Chondrocyte (in vitro differentiated cells): ENCODE measurements at regions not wholly inside any gene's neighbourhood (a gene's known extent, or its start where the extent isn't known, plus 50 kb on each side); places are given as distances from the start of the nearest gene placed in this dataset.

Experiments used
- DNase-seq: peaks from one replicate; pipeline ENCODE4 v3.0.0; 2021; ENCODE audit warnings: mixed read lengths, low spot score
- H3K27ac Mint-ChIP-seq: one replicate; pipeline ENCODE4 v1.8.0; 2021; ENCODE audit warnings: mild to moderate bottlenecking, moderate library complexity, mixed read lengths; ENCODE audit not compliant: unreplicated experiment
- H3K27me3 Mint-ChIP-seq: 2 replicates; pipeline ENCODE4 v1.8.0; 2021; ENCODE audit warnings: low read depth, mixed read lengths
- H3K36me3 Mint-ChIP-seq: 2 replicates; pipeline ENCODE4 v1.8.0; 2021; ENCODE audit warnings: low read depth, mixed read lengths
- H3K4me1 Mint-ChIP-seq: 2 replicates; pipeline ENCODE4 v1.8.0; 2021; ENCODE audit warnings: low read depth, mild to moderate bottlenecking, mixed read lengths
- H3K4me3 Mint-ChIP-seq: one replicate; pipeline ENCODE4 v1.8.0; 2021; ENCODE audit warnings: mild to moderate bottlenecking, moderate library complexity, mixed read lengths; ENCODE audit not compliant: unreplicated experiment
- H3K9me3 Mint-ChIP-seq: 2 replicates; pipeline ENCODE4 v1.8.0; 2021; ENCODE audit warnings: low read depth, mixed read lengths
- TF ChIP-seq, protein P1 (sequence below): fragments of 200-600 bp; sonication (generic); IDR thresholded peaks from 2 replicates; pipeline ENCODE4 v1.5.0; 2021; ENCODE audit warnings: antibody characterized with exemption, mild to moderate bottlenecking, moderate library complexity

DNA sequence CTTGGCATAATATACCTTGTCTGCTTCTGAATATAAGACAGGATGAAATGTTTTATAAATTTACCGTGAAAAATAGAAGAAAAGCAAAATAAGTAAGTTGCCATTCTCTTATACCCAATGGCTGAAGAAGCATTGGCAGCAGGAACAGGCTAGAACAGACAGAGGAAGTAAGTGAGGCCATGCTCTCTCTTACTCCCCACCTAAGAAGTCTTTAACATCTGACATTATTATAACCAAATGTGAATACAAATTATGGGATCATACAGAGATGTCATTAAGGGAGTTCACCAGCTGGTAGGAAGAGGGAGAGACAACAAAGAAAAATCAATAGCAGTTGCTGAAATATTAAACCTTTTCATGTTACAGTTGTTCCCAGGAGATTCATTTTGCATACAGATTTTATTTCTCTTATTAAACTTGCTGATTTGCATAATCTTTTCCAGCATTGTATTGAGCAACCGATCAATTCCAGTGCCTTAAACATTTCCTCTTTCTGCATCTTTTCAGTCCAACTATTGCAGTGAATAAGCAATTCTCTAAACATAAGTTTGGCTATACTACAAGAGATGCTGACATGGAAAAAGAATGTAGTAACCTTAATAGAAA, 270.6 kb downstream of the SLC6A15 start:
- H3K4me3 Mint-ChIP-seq: no peak overlapping the region
- no peak for DNase-seq
- H3K27me3 Mint-ChIP-seq: no peaks in the 10 kb centered on the region
- no peak overlapping the region for H3K27ac Mint-ChIP-seq
- H3K36me3 Mint-ChIP-seq: no peaks in the 10 kb centered on the region
- TF ChIP-seq, protein P1, sequence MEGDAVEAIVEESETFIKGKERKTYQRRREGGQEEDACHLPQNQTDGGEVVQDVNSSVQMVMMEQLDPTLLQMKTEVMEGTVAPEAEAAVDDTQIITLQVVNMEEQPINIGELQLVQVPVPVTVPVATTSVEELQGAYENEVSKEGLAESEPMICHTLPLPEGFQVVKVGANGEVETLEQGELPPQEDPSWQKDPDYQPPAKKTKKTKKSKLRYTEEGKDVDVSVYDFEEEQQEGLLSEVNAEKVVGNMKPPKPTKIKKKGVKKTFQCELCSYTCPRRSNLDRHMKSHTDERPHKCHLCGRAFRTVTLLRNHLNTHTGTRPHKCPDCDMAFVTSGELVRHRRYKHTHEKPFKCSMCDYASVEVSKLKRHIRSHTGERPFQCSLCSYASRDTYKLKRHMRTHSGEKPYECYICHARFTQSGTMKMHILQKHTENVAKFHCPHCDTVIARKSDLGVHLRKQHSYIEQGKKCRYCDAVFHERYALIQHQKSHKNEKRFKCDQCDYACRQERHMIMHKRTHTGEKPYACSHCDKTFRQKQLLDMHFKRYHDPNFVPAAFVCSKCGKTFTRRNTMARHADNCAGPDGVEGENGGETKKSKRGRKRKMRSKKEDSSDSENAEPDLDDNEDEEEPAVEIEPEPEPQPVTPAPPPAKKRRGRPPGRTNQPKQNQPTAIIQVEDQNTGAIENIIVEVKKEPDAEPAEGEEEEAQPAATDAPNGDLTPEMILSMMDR: no peak
- peaks cover 15% of the 10 kb centered on the region for H3K4me1 Mint-ChIP-seq
- no peaks in the 10 kb centered on the region for H3K9me3 Mint-ChIP-seq

DNA sequence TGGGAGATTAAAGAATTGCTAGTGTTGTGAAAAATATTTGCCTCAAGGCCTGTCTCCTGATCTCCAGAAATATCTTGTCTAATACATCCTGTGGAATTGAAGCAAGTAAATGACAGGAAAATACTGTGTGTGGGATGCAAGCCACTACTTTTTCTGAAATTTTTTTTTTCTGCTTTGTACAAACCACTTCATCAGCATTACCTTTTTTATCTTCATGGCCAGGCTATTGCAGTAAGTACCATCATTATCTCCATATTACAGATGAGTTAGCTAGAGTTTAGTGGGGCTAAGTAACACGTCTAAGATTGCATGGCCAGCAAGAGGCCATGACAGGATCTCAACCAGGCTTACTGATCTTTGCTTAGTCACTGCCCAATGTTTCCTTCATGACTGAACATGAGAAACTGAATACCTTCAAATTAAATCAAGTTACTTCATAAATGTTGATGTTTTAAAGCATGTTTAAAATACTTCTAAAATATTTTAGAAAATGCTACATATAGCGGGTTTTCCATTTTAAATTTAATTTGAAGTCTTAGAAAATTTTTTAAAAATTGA, 273.7 kb downstream of the SLC6A15 start:
- TF ChIP-seq, protein P1: no peak
- Mint-ChIP-seq H3K4me3 (no peak overlapping the region), H3K36me3 (no peaks in the 10 kb centered on the region), H3K27ac (no peak overlapping the region), H3K9me3 (no peaks in the 10 kb centered on the region), H3K27me3 (no peaks in the 10 kb centered on the region), H3K4me1 (peaks cover 22% of the 10 kb centered on the region)
- no peak for DNase-seq

DNA sequence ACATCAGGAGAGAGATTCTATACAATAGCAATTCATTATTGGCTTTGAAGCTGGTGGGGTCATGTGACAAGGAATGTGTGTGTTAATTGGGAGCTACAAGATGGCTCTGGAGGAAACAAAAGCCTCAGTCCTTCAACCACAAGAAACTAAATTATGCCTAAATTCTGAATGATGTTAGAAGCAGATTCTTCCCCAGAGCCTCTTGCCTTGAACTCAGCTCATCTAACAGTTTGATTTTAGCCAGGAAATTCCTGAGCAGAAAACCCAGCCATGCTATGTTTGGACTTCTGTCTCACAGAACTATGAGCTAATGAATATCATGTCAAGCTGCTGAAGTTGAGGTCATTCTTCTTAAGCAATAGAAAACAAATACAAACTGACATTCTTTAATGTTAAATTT, 274.7 kb downstream of the SLC6A15 start:
- Mint-ChIP-seq H3K27me3 (no peaks in the 10 kb centered on the region), H3K36me3 (no peaks in the 10 kb centered on the region), H3K4me3 (no peak overlapping the region), H3K4me1 (peaks cover 22% of the 10 kb centered on the region), H3K9me3 (no peaks in the 10 kb centered on the region), H3K27ac (no peak overlapping the region)
- no peak for DNase-seq
- TF ChIP-seq, protein P1: no peak

DNA sequence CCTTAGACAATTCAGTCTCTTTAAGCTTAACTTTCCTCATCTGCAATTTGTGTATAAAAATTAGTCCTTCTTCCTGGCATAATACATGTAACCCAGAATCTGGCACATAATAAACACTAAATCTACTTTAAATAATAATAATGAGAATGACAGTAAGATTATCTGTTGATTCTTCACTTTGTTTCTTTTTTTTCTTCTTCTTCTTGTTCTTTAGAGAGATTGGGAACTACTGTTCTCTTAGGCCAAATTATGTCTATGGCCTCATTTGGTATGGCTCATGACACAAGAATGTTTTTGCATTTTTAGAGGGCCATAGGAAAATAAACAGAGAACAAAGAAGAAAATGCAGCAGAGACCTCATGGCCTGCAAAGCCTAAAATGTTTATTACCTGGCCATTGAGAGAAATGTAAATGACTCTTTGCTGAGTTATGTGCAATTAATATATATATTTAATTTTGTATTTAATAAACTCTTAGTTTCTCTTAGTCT, 275.8 kb downstream of the SLC6A15 start:
- no peak overlapping the region for H3K4me3 Mint-ChIP-seq
- TF ChIP-seq, protein P1: no peak
- no peaks in the 10 kb centered on the region for H3K27me3 Mint-ChIP-seq
- peaks cover 22% of the 10 kb centered on the region for H3K4me1 Mint-ChIP-seq
- DNase-seq: no peak
- H3K9me3 Mint-ChIP-seq: no peaks in the 10 kb centered on the region
- H3K27ac Mint-ChIP-seq: no peak overlapping the region
- no peaks in the 10 kb centered on the region for H3K36me3 Mint-ChIP-seq

DNA sequence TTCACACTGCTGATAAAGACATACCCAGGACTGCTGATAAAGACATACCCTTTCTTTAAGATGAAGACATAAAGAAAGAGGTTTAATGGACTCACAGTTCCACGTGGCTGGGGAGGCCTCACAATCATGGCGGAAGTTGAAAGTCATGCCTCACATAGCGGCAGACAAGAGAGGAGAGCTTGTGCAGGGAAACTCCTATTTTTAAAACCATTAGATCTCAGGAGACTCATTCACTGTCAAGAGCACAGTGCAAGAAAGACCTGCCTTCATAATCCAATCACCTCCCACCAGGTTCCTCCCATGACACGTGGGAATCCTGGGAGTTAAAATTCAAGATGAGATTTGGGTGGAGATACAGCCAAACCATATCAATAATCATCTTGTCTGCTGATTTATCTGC, 278.1 kb downstream of the SLC6A15 start:
- Mint-ChIP-seq H3K9me3 (no peaks in the 10 kb centered on the region), H3K4me1 (peaks cover 22% of the 10 kb centered on the region), H3K4me3 (no peak overlapping the region), H3K27ac (no peak overlapping the region), H3K36me3 (no peaks in the 10 kb centered on the region), H3K27me3 (no peaks in the 10 kb centered on the region)
- TF ChIP-seq, protein P1: no peak
- no peak for DNase-seq
